ENCODE measurements at regions not wholly inside any gene's neighbourhood (a gene's known extent, or its start where the extent isn't known, plus 50 kb on each side); places are given as distances from the start of the nearest gene placed in this dataset.

DNA sequence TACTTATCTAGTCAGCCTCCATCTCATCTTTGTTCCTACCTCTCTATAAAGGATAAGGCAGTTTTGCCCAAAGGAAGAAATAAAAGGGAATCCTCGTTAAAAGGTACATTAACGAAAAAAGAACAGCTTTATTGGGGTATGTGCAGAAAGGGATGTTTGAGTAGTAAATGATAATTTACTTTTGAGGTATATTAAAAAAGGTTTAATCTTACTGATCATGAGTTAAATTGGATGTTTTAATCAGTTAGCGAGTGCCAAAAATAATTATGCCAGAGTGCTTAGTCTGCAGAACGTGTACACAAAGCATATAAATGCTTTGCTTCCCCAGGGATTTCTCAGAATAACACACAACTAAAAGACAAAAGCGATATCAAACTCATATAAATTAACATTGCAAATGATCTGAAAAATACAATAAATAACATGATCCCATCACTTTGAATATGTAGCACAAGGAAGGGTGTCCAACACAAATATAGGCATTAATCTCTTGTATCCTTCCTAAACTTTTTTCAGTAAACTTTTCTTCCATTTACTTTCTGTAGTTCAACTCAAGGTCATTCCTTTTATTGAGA, 865.0 kb downstream of the NR2F1-AS1 start:
- TF ChIP-seq, protein P1, sequence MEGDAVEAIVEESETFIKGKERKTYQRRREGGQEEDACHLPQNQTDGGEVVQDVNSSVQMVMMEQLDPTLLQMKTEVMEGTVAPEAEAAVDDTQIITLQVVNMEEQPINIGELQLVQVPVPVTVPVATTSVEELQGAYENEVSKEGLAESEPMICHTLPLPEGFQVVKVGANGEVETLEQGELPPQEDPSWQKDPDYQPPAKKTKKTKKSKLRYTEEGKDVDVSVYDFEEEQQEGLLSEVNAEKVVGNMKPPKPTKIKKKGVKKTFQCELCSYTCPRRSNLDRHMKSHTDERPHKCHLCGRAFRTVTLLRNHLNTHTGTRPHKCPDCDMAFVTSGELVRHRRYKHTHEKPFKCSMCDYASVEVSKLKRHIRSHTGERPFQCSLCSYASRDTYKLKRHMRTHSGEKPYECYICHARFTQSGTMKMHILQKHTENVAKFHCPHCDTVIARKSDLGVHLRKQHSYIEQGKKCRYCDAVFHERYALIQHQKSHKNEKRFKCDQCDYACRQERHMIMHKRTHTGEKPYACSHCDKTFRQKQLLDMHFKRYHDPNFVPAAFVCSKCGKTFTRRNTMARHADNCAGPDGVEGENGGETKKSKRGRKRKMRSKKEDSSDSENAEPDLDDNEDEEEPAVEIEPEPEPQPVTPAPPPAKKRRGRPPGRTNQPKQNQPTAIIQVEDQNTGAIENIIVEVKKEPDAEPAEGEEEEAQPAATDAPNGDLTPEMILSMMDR (IDR thresholded peaks at IDR 0.05; ENCODE audit: low read depth, low read length, poor library complexity, severe bottlenecking): no peak
- no peak for TF ChIP-seq EZH2phosphoT487 (IDR thresholded peaks at IDR 0.05; ENCODE audit: borderline replicate concordance, low read length)

Data from DOHH2 (cell line).